Neural progenitor cell (in vitro differentiated cells): ENCODE measurements at regions not wholly inside any gene's neighbourhood (a gene's known extent, or its start where the extent isn't known, plus 50 kb on each side); places are given as distances from the start of the nearest gene placed in this dataset.

Source experiments
- DNase-seq: peaks from one replicate; pipeline ENCODE4 v3.0.0-alpha.2; 2016; ENCODE audit warnings: low spot score
- H2AFZ ChIP-seq: fragments of 200-600 bp; sonication (generic); replicated peaks from 2 replicates; pipeline ENCODE4 v1.6.1; 2016; ENCODE audit warnings: antibody characterized with exemption
- H3F3A ChIP-seq: fragments of 200-600 bp; sonication (generic); 2 replicates; pipeline ENCODE4 v1.6.1; 2016; ENCODE audit warnings: antibody characterized with exemption, low read depth
- H3K27ac ChIP-seq: fragments of 200-600 bp; sonication (generic); 2 replicates; pipeline ENCODE4 v1.5.1; 2016; ENCODE audit warnings: mild to moderate bottlenecking
- H3K27me3 ChIP-seq: fragments of 200-600 bp; sonication (generic); 2 replicates; pipeline ENCODE4 v1.6.1; 2016; ENCODE audit warnings: mild to moderate bottlenecking, moderate library complexity
- H3K36me3 ChIP-seq: fragments of 200-600 bp; sonication (generic); 2 replicates; pipeline ENCODE4 v1.5.1; 2016
- H3K4me1 ChIP-seq: fragments of 200-600 bp; sonication (generic); 2 replicates; pipeline ENCODE4 v1.6.1; 2016; ENCODE audit warnings: mixed run types
- H3K4me2 ChIP-seq: fragments of 200-600 bp; sonication (generic); 2 replicates; pipeline ENCODE4 v1.6.1; 2016
- H3K4me3 ChIP-seq: fragments of 200-600 bp; sonication (generic); 2 replicates; pipeline ENCODE4 v1.5.1; 2016
- H3K79me2 ChIP-seq: fragments of 200-600 bp; sonication (generic); 2 replicates; pipeline ENCODE4 v1.6.1; 2016; ENCODE audit warnings: low read depth
- H3K9ac ChIP-seq: fragments of 200-600 bp; sonication (generic); 2 replicates; pipeline ENCODE4 v1.6.1; 2016
- H3K9me3 ChIP-seq: fragments of 200-600 bp; sonication (generic); 2 replicates; pipeline ENCODE4 v1.5.1; 2016; ENCODE audit warnings: low read depth
- H4K20me1 ChIP-seq: fragments of 200-600 bp; sonication (generic); 2 replicates; pipeline ENCODE4 v1.6.1; 2016; ENCODE audit warnings: low read depth
- H3K27ac Mint-ChIP-seq: 3 replicates; pipeline ENCODE4 v1.8.0; 2021; ENCODE audit warnings: mixed read lengths
- H3K27me3 Mint-ChIP-seq: 2 replicates; pipeline ENCODE4 v1.8.0; 2022; ENCODE audit warnings: low read depth, mild to moderate bottlenecking, inconsistent platforms, moderate library complexity, mixed read lengths; ENCODE audit not compliant: insufficient read depth
- H3K36me3 Mint-ChIP-seq: 3 replicates; pipeline ENCODE4 v1.8.0; 2021; ENCODE audit warnings: mixed read lengths
- H3K4me1 Mint-ChIP-seq: 3 replicates; pipeline ENCODE4 v1.8.0; 2021; ENCODE audit warnings: mixed read lengths
- H3K4me3 Mint-ChIP-seq: 3 replicates; pipeline ENCODE4 v1.8.0; 2021; ENCODE audit warnings: mild to moderate bottlenecking, moderate library complexity, mixed read lengths
- H3K9me3 Mint-ChIP-seq: 3 replicates; pipeline ENCODE4 v1.8.0; 2020; ENCODE audit warnings: mixed read lengths
- EZH2 ChIP-seq: fragments of 200-600 bp; sonication (generic); IDR thresholded peaks from 2 replicates; pipeline ENCODE4 v1.6.1; 2017; ENCODE audit warnings: antibody characterized with exemption, mild to moderate bottlenecking, moderate library complexity
- EZH2phosphoT487 ChIP-seq: fragments of 200-600 bp; sonication (generic); IDR thresholded peaks from 2 replicates; pipeline ENCODE4 v1.6.1; 2017; ENCODE audit warnings: antibody characterized with exemption
- TF ChIP-seq, protein P1 (sequence below): fragments of 200-600 bp; sonication (generic); IDR thresholded peaks from 2 replicates; pipeline ENCODE4 v1.5.1; 2017; ENCODE audit warnings: antibody characterized with exemption, mild to moderate bottlenecking

DNA sequence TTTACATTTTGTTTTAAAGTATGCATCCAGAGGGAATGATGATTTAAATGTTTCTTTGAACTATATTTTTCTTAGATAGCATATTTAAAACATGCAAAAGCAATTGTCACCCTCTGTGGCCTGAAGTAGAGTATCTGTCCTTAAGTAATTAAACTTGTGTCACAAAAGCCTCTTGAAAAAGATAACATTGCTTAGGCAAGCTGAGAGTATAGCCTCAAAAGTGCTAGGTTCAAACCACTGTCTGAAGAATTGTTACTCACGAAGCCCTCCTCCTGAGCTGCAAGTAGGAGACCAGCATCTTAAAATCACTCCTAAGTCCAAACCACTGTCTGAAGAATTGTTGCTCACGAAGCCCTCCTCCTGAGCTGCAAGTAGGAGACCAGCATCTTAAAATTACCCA, 378.0 kb upstream of the PRR16 start:
- Mint-ChIP-seq H3K27me3 (no peaks in the 10 kb centered on the region), H3K36me3 (no peaks in the 10 kb centered on the region), H3K4me1 (peaks cover 5% of the 10 kb centered on the region), H3K4me3 (no peak overlapping the region), H3K9me3 (no peaks in the 10 kb centered on the region), H3K27ac (no peak overlapping the region)
- no peaks in the 10 kb centered on the region for H3K27me3 ChIP-seq
- H3K9ac ChIP-seq, result no peak overlapping the region
- no peak for DNase-seq
- H3K4me2 ChIP-seq, result no peak overlapping the region
- no peaks in the 10 kb centered on the region for H3K79me2 ChIP-seq
- no peak overlapping the region for H2AFZ ChIP-seq
- no peaks in the 10 kb centered on the region for H3K9me3 ChIP-seq
- H3K4me3 ChIP-seq, result no peak overlapping the region
- H3K36me3 ChIP-seq, result no peaks in the 10 kb centered on the region
- no peak overlapping the region for H3K27ac ChIP-seq
- H3F3A ChIP-seq, result no peaks in the 10 kb centered on the region
- no peaks in the 10 kb centered on the region for H4K20me1 ChIP-seq
- H3K4me1 ChIP-seq, result no peaks in the 10 kb centered on the region
- TF ChIP-seq, protein P1, sequence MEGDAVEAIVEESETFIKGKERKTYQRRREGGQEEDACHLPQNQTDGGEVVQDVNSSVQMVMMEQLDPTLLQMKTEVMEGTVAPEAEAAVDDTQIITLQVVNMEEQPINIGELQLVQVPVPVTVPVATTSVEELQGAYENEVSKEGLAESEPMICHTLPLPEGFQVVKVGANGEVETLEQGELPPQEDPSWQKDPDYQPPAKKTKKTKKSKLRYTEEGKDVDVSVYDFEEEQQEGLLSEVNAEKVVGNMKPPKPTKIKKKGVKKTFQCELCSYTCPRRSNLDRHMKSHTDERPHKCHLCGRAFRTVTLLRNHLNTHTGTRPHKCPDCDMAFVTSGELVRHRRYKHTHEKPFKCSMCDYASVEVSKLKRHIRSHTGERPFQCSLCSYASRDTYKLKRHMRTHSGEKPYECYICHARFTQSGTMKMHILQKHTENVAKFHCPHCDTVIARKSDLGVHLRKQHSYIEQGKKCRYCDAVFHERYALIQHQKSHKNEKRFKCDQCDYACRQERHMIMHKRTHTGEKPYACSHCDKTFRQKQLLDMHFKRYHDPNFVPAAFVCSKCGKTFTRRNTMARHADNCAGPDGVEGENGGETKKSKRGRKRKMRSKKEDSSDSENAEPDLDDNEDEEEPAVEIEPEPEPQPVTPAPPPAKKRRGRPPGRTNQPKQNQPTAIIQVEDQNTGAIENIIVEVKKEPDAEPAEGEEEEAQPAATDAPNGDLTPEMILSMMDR, result no peak
- TF ChIP-seq EZH2, result no peak
- TF ChIP-seq EZH2phosphoT487, result no peak

DNA sequence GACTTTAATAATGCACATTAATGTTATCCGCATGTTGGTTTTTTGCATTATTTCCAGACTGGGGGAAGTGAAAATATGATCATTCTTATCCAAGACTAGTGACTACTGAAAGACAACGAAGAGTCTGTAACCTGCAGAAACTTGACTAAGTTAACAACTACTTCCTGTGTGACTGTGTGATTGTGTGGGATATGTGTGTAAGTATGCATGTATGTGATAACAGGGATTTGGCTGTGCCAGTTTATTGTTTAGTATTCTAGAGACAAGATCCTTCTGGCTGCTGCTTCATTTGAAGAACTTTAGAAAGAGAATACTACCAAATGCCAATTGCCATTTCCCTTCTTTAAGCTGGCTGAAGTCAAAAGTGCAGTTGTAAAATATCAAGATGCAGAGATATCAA, 375.7 kb upstream of the PRR16 start:
- Histone ChIP-seq H3K4me2 (no peak overlapping the region), H3K27ac (no peak overlapping the region), H3K4me1 (no peaks in the 10 kb centered on the region), H3K27me3 (no peaks in the 10 kb centered on the region), H3K9me3 (no peaks in the 10 kb centered on the region), H3K79me2 (no peaks in the 10 kb centered on the region), H4K20me1 (no peaks in the 10 kb centered on the region), H3F3A (no peaks in the 10 kb centered on the region), H3K4me3 (no peak overlapping the region), H3K9ac (no peak overlapping the region), H2AFZ (no peak overlapping the region), H3K36me3 (no peaks in the 10 kb centered on the region)
- no peaks in the 10 kb centered on the region for H3K9me3 Mint-ChIP-seq
- no peaks in the 10 kb centered on the region for H3K36me3 Mint-ChIP-seq
- H3K27ac Mint-ChIP-seq, result no peak overlapping the region
- peaks cover 5% of the 10 kb centered on the region for H3K4me1 Mint-ChIP-seq
- DNase-seq, result no peak
- H3K4me3 Mint-ChIP-seq, result no peak overlapping the region
- TF ChIP-seq, protein P1, result no peak
- TF ChIP-seq EZH2phosphoT487 (no peak), EZH2 (no peak)
- H3K27me3 Mint-ChIP-seq, result no peaks in the 10 kb centered on the region

DNA sequence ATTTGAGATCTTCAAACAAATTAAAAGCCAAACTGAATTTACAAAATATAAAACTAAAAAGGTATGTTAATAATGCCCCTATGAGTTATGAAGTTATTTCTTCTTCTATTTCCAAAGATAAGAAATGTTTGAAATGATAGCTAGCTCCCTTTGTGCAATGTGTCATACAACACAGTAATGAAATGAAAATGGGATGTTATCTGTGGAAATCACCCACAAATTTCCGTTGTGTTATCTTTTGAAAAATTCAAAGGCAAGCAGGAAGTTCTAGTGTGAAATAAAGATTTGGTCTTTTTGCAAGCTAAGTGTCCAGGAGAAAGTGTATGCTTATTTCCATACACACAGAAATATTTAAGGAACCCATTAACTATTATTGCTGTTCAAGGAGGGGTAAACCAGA, 375.3 kb upstream of the PRR16 start:
- Histone ChIP-seq H3K4me1 (no peaks in the 10 kb centered on the region), H3K27ac (no peak overlapping the region), H3K4me2 (no peak overlapping the region), H3K9ac (no peak overlapping the region), H3K9me3 (no peaks in the 10 kb centered on the region), H3K36me3 (no peaks in the 10 kb centered on the region), H3K79me2 (no peaks in the 10 kb centered on the region), H3K27me3 (no peaks in the 10 kb centered on the region), H3F3A (no peaks in the 10 kb centered on the region), H3K4me3 (no peak overlapping the region), H4K20me1 (no peaks in the 10 kb centered on the region), H2AFZ (no peak overlapping the region)
- DNase-seq, result no peak
- TF ChIP-seq EZH2, result no peak
- TF ChIP-seq EZH2phosphoT487, result no peak
- TF ChIP-seq, protein P1, result no peak
- H3K9me3 Mint-ChIP-seq, result no peaks in the 10 kb centered on the region
- no peak overlapping the region for H3K27ac Mint-ChIP-seq
- no peaks in the 10 kb centered on the region for H3K27me3 Mint-ChIP-seq
- H3K4me3 Mint-ChIP-seq, result no peak overlapping the region
- peaks cover 5% of the 10 kb centered on the region for H3K4me1 Mint-ChIP-seq
- no peaks in the 10 kb centered on the region for H3K36me3 Mint-ChIP-seq
